Raji (cell line): ENCODE measurements at regions not wholly inside any gene's neighbourhood (a gene's known extent, or its start where the extent isn't known, plus 50 kb on each side); places are given as distances from the start of the nearest gene placed in this dataset.

Experiments used
- POLR2A ChIP-seq: IDR thresholded peaks from 2 replicates; pipeline ENCODE4 v1.6.1; 2011; ENCODE audit warnings: low read depth, low read length, control low read depth; ENCODE audit not compliant: insufficient read depth

DNA sequence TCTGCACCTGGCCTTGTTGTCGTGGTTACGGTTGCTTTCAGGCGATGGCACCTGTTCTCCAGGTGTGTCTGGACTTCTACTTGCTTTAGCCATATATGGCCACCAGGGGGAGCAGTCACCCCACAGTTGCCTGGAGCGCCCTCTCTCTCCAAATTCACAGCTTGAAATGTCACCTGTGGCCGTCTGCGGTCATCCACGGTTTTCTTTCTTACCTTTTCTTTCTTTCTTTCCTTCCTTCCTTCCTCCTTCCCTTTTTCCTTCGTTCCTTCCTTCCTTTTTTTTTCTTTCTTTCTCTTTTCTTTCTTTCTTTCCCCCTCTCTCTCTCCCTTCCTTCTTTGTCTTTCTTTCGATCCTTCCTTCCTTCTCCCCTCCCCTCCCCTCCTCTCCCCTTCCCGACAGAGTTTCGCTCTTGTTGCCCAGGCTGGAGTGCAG is 150.5 kb upstream of the VKORC1L1 start:
- no peak for TF ChIP-seq POLR2A

DNA sequence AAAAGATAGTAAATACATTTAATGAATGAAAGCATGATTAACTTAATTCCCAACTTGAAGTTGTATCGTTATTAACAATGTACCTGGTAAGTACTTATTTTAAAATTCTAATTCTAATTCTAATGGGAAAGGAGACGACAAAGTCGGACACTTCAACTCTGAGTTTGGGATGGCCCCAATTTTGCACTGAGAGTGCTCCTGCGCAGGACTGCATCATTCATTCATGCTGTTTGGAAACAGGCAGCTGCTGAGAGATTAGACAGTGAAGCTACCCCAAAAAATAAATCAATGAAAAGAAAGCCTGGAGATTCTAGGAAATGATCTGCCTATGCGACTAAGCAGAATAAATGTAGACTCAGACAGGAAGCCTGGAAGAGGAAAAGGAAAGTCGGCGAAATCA is 141.7 kb upstream of the VKORC1L1 start:
- no peak for TF ChIP-seq POLR2A

DNA sequence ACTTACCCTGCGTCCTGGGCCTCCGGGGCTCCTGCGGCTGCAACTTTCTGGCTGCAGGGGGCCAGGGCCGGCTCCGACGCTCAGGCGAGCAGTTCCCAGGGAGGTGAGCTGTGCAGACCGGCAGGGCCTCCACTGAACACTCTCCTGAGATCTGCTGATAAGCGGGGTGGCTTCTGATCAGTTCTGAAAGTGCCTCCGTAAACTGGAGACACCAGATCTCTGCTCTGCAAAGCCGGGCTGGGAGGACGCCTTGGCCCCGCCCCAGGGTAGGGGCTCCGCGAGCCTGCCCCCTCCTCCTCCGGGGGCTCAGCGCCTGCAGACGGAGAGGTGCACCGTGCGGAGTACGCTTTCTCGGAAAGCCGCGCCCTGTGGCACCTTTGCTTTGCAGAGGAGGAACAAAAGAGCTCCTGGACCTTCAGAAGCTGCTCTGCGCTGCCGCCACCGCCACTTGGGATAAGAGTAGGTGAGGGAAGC is 141.3 kb upstream of the VKORC1L1 start:
- TF ChIP-seq POLR2A = no peak

DNA sequence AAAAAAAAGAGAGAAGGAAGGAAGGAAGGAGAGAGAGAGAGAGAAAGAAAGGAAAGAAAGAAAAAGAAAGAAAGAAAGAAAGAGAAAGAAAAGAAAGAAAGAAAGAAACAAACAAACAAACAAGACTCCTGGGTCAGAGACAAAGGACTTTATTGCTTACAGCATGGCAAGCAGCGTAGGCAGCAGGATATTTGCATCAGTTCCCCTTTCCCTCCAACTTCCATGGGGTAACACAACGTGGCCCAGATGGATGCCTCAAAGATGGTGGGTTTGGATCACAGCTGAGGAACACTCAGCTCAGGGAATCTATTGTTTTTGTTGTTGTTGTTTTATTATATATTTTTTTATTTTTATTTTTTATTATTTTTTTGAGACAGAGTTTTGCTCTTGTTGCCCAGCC is 128.5 kb upstream of the VKORC1L1 start:
- TF ChIP-seq POLR2A = no peak

DNA sequence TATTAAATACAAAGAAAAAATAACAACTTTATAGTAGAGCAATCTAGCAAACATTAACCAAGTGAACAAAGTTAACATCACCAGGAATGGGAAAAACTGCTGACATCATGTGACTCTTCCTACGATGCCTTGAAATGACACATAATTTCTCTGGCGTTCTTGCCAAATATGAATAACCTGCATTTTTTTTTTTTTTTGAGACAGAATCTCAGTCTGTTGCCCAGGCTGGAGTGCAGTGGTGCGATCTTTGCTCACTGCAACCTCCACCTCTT is 126.5 kb upstream of the VKORC1L1 start:
- TF ChIP-seq POLR2A = no peak

DNA sequence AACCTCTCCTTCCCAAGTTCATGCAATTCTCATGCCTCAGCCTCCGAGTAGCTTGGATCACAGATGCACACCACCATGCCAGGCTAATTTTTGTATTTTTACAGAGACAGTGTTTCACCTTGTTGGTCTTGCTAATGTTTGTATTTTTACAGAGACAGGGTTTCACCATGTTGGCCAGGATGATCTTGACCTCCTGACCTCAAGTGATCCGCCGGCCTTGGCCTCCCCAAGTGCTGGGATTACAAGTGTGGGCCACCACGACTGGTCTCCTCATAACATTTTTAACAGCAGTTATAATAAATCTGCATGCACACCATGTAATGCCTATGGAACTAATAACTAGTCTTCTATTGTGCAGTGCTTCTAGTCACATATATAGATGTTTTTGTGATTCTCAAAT is 123.8 kb upstream of the VKORC1L1 start:
- TF ChIP-seq POLR2A = no peak

DNA sequence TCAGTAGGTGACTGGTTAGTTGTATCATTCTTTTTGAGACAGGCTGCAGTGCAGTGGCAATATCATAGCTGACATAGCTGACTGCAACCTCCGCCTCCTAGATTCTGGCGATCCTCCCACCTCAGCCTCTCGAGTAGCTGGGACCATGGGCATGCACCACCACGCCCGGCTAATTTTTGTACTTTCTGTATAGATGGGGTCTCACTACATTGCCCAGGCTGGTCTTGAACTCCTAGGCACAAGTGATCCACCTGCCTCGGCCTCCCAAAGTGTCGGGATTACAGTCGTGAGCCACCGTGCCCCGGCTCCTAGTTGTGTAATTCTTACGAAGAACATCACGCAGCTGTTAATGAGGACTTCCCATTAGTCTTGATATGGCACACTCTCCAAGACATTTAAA is 123.4 kb upstream of the VKORC1L1 start:
- no peak for TF ChIP-seq POLR2A

- TF ChIP-seq POLR2A = peak; percentile 92
Observed at GRCh38 chr7:65750511-65751344, 122.1 kb upstream of the VKORC1L1 start.

GRCh38 chr7:65770473-65771225 is 102.2 kb upstream of the VKORC1L1 start:
- peak; percentile 81 for TF ChIP-seq POLR2A

- no peak for TF ChIP-seq POLR2A
Observed at GRCh38 chr7:65796205-65796604, 76.7 kb upstream of the VKORC1L1 start.

DNA sequence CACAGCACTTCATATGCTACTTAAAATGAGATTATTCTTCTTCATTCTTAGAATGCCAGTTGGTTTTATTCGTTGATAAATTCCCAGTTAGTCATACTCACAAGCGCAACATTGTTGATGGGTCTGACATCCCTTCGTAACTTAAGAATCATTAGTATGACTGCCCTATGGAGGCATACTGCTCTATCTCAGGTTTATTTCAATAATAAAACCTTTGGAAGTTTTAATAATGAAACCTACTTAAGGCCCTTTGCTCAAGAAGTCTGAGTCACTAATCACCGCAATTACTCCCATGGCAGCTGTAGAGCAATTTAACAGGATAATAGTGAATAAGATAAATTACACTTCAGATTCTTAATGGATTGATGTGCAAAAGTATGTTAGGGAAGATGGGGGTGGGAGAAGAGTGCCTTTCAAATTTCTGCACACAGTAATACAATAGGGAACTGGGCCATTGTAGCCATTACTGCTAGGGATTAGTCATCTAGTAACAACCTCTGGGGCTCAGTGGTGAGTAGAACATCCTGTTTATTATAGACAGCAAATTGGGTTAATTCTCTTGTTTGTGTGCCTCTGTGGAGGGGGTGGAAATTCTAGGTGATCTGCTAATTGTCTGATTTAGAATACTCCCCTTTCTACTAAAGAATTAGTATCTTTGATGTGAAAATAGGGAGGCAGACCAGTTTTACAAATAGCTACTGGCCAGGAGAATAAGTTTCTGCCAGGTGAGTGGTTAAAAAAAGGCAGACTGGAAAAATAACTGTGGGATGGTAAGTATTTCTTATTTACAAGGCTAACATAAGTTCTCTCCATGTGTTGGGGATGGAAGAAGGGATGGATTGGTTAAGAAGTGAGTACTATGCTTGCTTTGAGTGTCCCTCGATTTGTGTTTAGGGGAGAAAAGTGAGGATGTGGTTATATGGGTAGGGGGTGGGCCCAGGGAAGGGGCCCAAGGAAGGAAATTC is 74.5 kb upstream of the VKORC1L1 start:
- no peak for TF ChIP-seq POLR2A

DNA sequence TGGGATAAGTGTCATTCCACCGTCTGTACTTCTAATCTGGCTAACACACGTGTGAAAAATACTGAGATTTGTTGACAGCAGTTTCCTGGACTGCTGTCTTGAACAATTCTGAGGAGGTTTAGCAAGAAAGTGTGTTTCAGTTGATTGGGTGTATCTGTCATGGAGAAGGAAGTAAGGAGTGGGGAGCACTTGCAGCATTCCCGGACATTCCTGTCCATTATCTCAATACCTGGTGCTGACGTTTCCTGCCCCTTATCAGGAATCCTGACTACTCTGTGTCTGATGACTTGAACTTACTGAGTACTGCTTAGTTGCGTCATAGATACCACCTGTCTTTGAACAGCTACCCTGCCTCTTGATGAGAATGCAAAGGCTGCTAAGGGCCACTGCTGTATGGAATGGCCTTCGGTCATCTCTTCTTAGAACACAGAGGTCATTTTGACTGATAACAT is 72.0 kb upstream of the VKORC1L1 start:
- TF ChIP-seq POLR2A = no peak

GRCh38 chr7:65804887-65805286 is 68.0 kb upstream of the VKORC1L1 start:
- no peak for TF ChIP-seq POLR2A

GRCh38 chr7:65809259-65809981 is 63.5 kb upstream of the VKORC1L1 start:
- TF ChIP-seq POLR2A = no peak

GRCh38 chr7:65809982-65810288 is 62.9 kb upstream of the VKORC1L1 start:
- no peak for TF ChIP-seq POLR2A
